Gastroesophageal sphincter (tissue), 4 donors: ENCODE measurements at regions not wholly inside any gene's neighbourhood (a gene's known extent, or its start where the extent isn't known, plus 50 kb on each side); places are given as distances from the start of the nearest gene placed in this dataset.

ENCODE experiments used
- ATAC-seq: fragments of 150-250 bp; one replicate; pipeline ENCODE4 v1.9.1; 2016; ENCODE audit warnings: mild to moderate bottlenecking, moderate library complexity
- H3K27ac ChIP-seq, 4 donors: fragments of 200-600 bp; sonication (generic) in 3 of 4; 1 replicate in 3 of 4; 2 replicates in 1 of 4; pipeline ENCODE4 v1.5.1; 2016 to 2019
- H3K27me3 ChIP-seq: fragments of 200-600 bp; sonication (generic); one replicate; pipeline ENCODE4 v1.5.1; 2019
- H3K36me3 ChIP-seq, 2 donors: fragments of 200-600 bp; sonication (generic); one replicate each; pipeline ENCODE4 v1.5.1; 2019; ENCODE audit warnings: control low read depth in 1 of 2
- H3K4me1 ChIP-seq, 3 donors: fragments of 200-600 bp; sonication (generic); 1 replicate in 2 of 3; 2 replicates in 1 of 3; pipeline ENCODE4 v1.5.1; 2016 to 2019; ENCODE audit warnings: control low read depth in 2 of 3
- H3K4me3 ChIP-seq, 2 donors: fragments of 200-600 bp; sonication (generic); one replicate each; pipeline ENCODE4 v1.5.1; 2019; ENCODE audit warnings: mild to moderate bottlenecking in 1 of 2, moderate library complexity in 1 of 2
- H3K9me3 ChIP-seq, 3 donors: fragments of 200-600 bp; sonication (generic); one replicate each; pipeline ENCODE4 v1.5.1; 2017 to 2019; ENCODE audit warnings: control low read depth in 2 of 3
- CTCF ChIP-seq, 4 experiments: fragments of 200-600 bp in 2 of 4; fragments of 450-650 bp in 2 of 4; sonication (generic) in 1 of 4; IDR thresholded peaks; one replicate each; pipeline ENCODE4 v1.5.1; 2017 to 2019; ENCODE audit warnings: antibody characterized with exemption in 4 of 4, mild to moderate bottlenecking in 2 of 4, moderate library complexity in 2 of 4
- EP300 ChIP-seq: sonication (generic); formaldehyde crosslinking; IDR thresholded peaks from one replicate; pipeline ENCODE4 v1.6.1; 2017; ENCODE audit warnings: antibody characterized with exemption, mild to moderate bottlenecking
- POLR2A ChIP-seq, 2 donors: fragments of 450-650 bp; IDR thresholded peaks; one replicate each; pipeline ENCODE4 v1.6.1; 2017; ENCODE audit warnings: antibody characterized with exemption in 2 of 2, mild to moderate bottlenecking in 2 of 2, moderate library complexity in 1 of 2
- POLR2AphosphoS5 ChIP-seq: sonication (generic); formaldehyde crosslinking; IDR thresholded peaks from one replicate; pipeline ENCODE4 v1.6.1; 2017; ENCODE audit warnings: antibody characterized with exemption
- WGBS, 2 donors: methylation state at CpG; one replicate each; pipeline ENCODE4 v1.1.5; 2018; ENCODE audit warnings: low coverage in 1 of 2; 5-methylcytosine and 5-hydroxymethylcytosine counted together

DNA sequence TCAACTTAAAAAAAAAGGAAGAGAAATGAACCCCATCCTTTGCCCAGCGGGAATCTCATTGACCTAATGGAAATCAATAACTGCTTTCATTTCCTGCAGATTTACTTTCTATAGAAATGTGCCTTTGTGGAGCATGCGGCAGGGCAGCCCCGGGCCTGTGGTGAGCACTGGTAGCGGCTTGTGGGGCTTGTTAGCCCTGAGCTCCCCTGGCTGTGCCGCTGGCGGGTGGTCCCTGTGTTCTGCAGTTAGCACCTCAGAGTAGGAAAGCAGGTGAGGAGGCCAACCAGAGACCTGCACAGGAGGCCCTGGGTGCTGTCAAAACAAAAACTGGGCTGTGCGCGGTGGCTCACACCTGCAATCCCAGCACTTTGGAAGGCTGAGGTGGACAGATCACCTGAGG lies 76.8 kb upstream of the CDK20 start:
- no peaks in the 10 kb centered on the region for H3K9me3 ChIP-seq
- H3K4me3 ChIP-seq = no peak overlapping the region
- H3K27ac ChIP-seq = no peak overlapping the region
- no peaks in the 10 kb centered on the region for H3K27me3 ChIP-seq
- no peak for ATAC-seq
- H3K4me1 ChIP-seq = no peaks in the 10 kb centered on the region
- TF ChIP-seq POLR2AphosphoS5 (no peak), CTCF (IDR thresholded peaks at IDR 0.05) (no peak), EP300 (no peak)
- 100% methylated on average over 1 to 2 of the region's 8 CpGs for WGBS, 2 donors
- H3K36me3 ChIP-seq = no peaks in the 10 kb centered on the region

DNA sequence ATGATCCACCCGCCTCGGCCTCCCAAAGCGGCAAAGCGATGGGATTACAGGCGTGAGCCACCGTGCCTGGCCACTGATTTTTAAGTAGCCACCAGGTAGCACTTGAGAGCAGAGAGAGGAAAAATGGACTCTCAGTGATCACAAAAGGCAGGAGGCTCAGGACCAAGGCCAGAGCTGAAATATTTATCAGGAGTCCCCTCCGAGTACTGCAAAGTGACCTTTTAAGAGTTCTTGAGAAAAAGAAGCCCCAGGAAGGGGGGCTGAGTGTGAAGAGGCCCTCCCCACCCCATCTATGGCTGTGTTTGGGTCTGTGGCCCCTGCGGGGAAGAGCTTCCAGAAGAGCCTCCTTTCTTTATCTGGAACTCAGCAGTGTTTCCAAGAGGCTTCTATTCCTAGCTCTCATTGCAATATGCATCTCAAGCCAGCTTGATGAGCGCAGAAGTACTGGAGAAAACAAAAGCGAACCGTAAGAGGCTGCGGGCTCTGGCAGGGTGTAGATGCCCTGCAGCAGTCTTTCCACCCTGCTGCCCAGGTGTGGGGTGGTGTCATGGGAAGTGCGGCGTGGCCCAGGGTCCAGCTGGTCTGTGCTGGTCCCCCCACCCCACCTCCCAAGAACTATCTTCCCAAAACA lies 75.5 kb upstream of the CDK20 start:
- no peaks in the 10 kb centered on the region for H3K27me3 ChIP-seq
- no peak overlapping the region for H3K4me3 ChIP-seq
- H3K27ac ChIP-seq = no peak overlapping the region
- no peaks in the 10 kb centered on the region for H3K36me3 ChIP-seq
- H3K4me1 ChIP-seq = no peaks in the 10 kb centered on the region
- ATAC-seq = no peak
- peaks cover 0 to 3% (median 0%) of the 10 kb centered on the region in 3 donors for H3K9me3 ChIP-seq
- WGBS, 2 donors = 71% methylated on average over 1 of the region's 14 CpGs; no CpG with 5 or more reads in 1 of the 2 donors
- TF ChIP-seq POLR2A (IDR thresholded peaks at IDR 0.05) = no peak
- TF ChIP-seq EP300 = no peak
- TF ChIP-seq POLR2AphosphoS5 = no peak
- TF ChIP-seq CTCF (IDR thresholded peaks at IDR 0.05) = no peak

DNA sequence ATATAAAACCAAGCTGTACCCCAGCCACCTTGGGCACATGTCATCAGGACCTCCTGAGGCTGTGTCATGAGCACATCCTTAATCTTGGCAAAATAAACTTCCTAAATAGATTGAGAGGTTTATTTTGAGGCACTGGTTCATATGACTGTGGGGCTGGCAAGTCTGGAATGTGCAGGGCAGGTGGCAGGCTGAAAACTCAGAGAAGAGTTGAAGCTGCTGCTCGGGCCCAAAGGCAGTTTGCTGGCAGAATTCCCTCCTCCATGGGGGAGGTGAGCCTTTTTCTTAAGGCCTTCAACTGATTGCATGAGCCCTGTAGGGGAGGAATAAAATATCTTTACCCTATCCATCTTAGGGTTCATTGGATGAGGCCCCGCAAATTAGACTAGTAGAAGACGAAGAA lies 72.2 kb upstream of the CDK20 start:
- H3K4me3 ChIP-seq = no peak overlapping the region
- H3K27ac ChIP-seq = no peak overlapping the region
- H3K4me1 ChIP-seq = no peaks in the 10 kb centered on the region
- no peak for TF ChIP-seq POLR2AphosphoS5
- TF ChIP-seq EP300 = no peak
- no peak for TF ChIP-seq POLR2A (IDR thresholded peaks at IDR 0.05)
- no peak for TF ChIP-seq CTCF (IDR thresholded peaks at IDR 0.05)
- no peaks in the 10 kb centered on the region for H3K36me3 ChIP-seq
- 86% methylated on average over 3 of the region's 3 CpGs; no CpG with 5 or more reads in 1 of the 2 donors for WGBS, 2 donors
- no peaks in the 10 kb centered on the region for H3K27me3 ChIP-seq
- no peak for ATAC-seq
- peaks cover 0 to 20% (median 0%) of the 10 kb centered on the region in 3 donors for H3K9me3 ChIP-seq

DNA sequence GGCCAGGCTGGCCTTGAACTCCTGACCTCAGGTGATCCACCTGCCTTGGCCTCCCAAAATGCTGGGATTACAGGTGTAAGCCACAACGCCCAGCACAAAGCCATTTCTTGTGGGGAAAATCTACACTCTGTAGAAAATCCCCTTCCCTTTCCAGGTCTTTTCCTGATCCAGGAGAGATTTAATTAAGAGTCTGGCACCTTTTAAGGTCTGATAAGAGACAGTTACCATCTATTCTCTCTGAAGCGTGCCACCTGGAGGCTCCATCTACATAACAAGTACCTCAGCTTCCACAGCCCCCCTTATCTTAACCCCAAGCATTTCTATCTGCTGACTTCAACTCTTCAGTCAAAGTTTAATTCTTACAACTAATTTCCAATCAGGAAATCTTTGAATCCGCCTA lies 71.4 kb upstream of the CDK20 start:
- ATAC-seq = no peak
- WGBS, 2 donors = 79 to 100% methylated on average over 1 to 3 of the region's 3 CpGs
- TF ChIP-seq EP300 = no peak
- TF ChIP-seq POLR2A (IDR thresholded peaks at IDR 0.05) = no peak
- TF ChIP-seq CTCF (IDR thresholded peaks at IDR 0.05) = no peak
- TF ChIP-seq POLR2AphosphoS5 = no peak
- Histone ChIP-seq H3K9me3 (peaks cover 0 to 20% (median 0%) of the 10 kb centered on the region in 3 donors), H3K27ac (no peak overlapping the region), H3K4me1 (no peaks in the 10 kb centered on the region), H3K36me3 (no peaks in the 10 kb centered on the region), H3K4me3 (no peak overlapping the region), H3K27me3 (no peaks in the 10 kb centered on the region)

GRCh38 chr9:88044200-88044599 lies 69.9 kb upstream of the CDK20 start:
- Histone ChIP-seq H3K4me3 (no peak overlapping the region), H3K4me1 (no peaks in the 10 kb centered on the region), H3K36me3 (no peaks in the 10 kb centered on the region), H3K9me3 (peaks cover 0 to 20% (median 0%) of the 10 kb centered on the region in 3 donors), H3K27me3 (no peaks in the 10 kb centered on the region), H3K27ac (no peak overlapping the region)
- ATAC-seq = no peak
- TF ChIP-seq CTCF (IDR thresholded peaks at IDR 0.05) (no peak), POLR2AphosphoS5 (no peak), EP300 (no peak)
- WGBS, 2 donors = 90% methylated on average over 2 of the region's 3 CpGs; no CpG with 5 or more reads in 1 of the 2 donors
